Activated T-cell treated with anti-CD3 and anti-CD28 coated beads, Interleukin-2, amount 50 U/mL, for 72 hours (primary cell): ENCODE measurements at regions not wholly inside any gene's neighbourhood (a gene's known extent, or its start where the extent isn't known, plus 50 kb on each side); places are given as distances from the start of the nearest gene placed in this dataset.
"Not testable (repeated sequence)": the region's sequence is repeated elsewhere in the genome, so short reads cannot be mapped to it uniquely, and the experiment has no call there.

Source experiments
- ATAC-seq, 2 donors: fragments of 150-1000 bp; cut with Tn5 transposase; replicated peaks in 1 of 2; 2 replicates each; pipeline ENCODE4 v1.10.0; 2021; ENCODE audit warnings: moderate library complexity in 2 of 2, mild to moderate bottlenecking in 1 of 2
- DNase-seq, 2 donors: peaks; one replicate each; pipeline ENCODE4 v3.0.0; 2021 to 2022; ENCODE audit warnings: mixed read lengths in 1 of 2
- H3K27ac Mint-ChIP-seq: one replicate; pipeline ENCODE4 v1.8.0; 2022; ENCODE audit warnings: mild to moderate bottlenecking, moderate library complexity, mixed read lengths
- H3K27me3 Mint-ChIP-seq: one replicate; pipeline ENCODE4 v1.8.0; 2022; ENCODE audit warnings: low read depth, mixed read lengths
- H3K36me3 Mint-ChIP-seq, 2 donors: one replicate each; pipeline ENCODE4 v1.8.0; 2022; ENCODE audit warnings: mixed read lengths in 2 of 2, mild to moderate bottlenecking in 1 of 2; ENCODE audit not compliant: insufficient read depth in 2 of 2
- H3K4me1 Mint-ChIP-seq: one replicate; pipeline ENCODE4 v1.8.0; 2022; ENCODE audit warnings: low read depth, mixed read lengths
- H3K4me3 Mint-ChIP-seq, 2 donors: one replicate each; pipeline ENCODE4 v1.8.0; 2022; ENCODE audit warnings: mild to moderate bottlenecking in 2 of 2, mixed read lengths in 2 of 2, moderate library complexity in 2 of 2
- H3K9me3 Mint-ChIP-seq, 2 donors: one replicate each; pipeline ENCODE4 v1.8.0; 2022; ENCODE audit warnings: mixed read lengths in 2 of 2

DNA sequence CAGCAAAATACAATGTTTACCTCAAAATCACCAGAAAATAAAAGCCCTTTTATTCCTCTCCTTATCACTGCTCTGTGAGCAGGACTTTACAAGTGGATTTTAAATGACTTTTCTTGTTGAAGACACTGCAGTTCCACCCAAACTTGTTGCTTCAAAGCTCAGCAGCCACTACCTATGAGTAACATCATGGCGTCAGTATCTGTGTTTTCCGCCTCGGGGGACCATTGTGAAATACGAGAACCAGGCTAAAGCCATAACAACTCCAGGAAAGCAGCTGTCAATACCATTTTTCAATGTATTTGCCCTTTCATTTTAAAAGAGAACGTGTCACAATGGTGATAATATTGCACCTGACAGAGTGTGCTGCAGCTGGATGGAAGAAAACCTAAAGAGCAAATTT lies 284.0 kb upstream of the RNF32 start:
- DNase-seq (no peak), ATAC-seq (no peak)
- H3K27ac Mint-ChIP-seq, result no peak overlapping the region
- no peak overlapping the region for H3K4me3 Mint-ChIP-seq
- peaks cover 7% of the 10 kb centered on the region for H3K27me3 Mint-ChIP-seq
- no peaks in the 10 kb centered on the region for H3K4me1 Mint-ChIP-seq
- H3K36me3 Mint-ChIP-seq, result no peaks in the 10 kb centered on the region
- H3K9me3 Mint-ChIP-seq, result no peaks in the 10 kb centered on the region

DNA sequence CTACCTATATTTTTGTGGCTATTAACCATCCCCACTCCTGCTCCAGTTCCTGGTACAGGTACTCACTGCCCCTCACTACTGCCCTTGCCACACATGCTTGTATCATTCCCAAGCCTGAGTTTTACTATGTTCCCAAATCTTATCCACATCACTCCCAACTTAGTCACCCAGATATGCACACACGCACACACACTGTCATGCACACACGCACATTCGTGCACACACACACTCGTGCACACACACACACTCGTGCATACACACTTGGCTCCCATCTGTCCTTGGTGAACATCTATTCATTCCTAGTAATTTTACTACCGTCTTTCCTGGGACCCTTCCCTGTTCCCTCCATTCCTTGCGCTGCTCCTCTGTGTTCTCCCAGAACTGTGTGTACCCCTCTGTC lies 287.2 kb upstream of the RNF32 start:
- Mint-ChIP-seq H3K4me3 (no peak overlapping the region), H3K27ac (no peak overlapping the region), H3K4me1 (no peaks in the 10 kb centered on the region), H3K27me3 (peaks cover 7% of the 10 kb centered on the region), H3K9me3 (no peaks in the 10 kb centered on the region), H3K36me3 (no peaks in the 10 kb centered on the region)
- DNase-seq, result no peak
- no peak for ATAC-seq

DNA sequence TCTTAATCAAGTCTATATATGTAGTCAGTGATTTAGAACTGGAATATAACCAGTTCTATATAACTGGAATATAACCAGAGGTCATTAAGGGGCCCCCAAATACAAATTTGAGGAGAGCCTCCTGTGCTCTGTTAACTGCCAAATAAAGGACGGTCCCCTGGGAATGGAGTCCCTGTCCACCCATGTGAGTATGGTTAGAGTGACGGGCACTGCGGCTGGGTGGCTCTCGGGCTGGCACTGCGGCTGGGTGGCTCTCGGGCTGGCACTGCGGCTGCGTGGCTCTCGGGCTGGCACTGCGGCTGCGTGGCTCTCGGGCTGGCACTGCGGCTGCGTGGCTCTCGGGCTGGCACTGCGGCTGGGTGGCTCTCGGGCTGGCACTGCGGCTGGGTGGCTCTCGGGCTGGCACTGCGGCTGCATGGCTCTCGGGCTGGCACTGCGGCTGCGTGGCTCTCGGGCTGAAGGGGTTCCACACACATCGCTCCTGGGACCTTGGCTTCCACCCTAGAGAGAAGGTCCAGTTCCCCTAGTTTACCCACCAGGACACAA lies 292.8 kb upstream of the RNF32 start:
- H3K4me1 Mint-ChIP-seq, H3K27ac Mint-ChIP-seq, H3K27me3 Mint-ChIP-seq: not testable (repeated sequence)

DNA sequence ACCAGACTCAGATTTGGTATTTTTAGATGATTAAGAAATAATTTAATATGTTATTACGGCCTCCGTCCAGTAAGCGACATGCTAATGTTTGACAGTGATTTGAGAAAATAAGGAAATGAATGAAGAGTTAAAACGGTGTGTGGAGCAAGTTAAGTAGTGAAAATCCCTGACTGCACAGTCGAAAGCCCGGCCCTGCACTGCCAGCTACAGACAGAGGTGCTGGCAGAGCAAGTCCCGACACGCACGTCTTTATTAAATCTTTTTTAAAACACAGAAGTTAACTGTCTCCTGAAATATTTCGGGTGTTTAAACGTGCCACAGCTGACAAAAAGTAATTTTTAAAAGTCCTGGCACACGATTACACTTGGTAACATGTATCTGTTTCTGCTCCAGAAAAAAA lies 293.4 kb upstream of the RNF32 start:
- ATAC-seq, result no peak
- no peak for DNase-seq
- no peaks in the 10 kb centered on the region for H3K36me3 Mint-ChIP-seq
- no peaks in the 10 kb centered on the region for H3K9me3 Mint-ChIP-seq
- no peaks in the 10 kb centered on the region for H3K4me1 Mint-ChIP-seq
- H3K27me3 Mint-ChIP-seq, result no peaks in the 10 kb centered on the region
- no peak overlapping the region for H3K4me3 Mint-ChIP-seq
- no peak overlapping the region for H3K27ac Mint-ChIP-seq

More for the DNA sequence above, 292.8 kb upstream of the RNF32 start:
- not testable (repeated sequence) for DNase-seq, H3K4me3 Mint-ChIP-seq, H3K9me3 Mint-ChIP-seq, ATAC-seq, H3K36me3 Mint-ChIP-seq

DNA sequence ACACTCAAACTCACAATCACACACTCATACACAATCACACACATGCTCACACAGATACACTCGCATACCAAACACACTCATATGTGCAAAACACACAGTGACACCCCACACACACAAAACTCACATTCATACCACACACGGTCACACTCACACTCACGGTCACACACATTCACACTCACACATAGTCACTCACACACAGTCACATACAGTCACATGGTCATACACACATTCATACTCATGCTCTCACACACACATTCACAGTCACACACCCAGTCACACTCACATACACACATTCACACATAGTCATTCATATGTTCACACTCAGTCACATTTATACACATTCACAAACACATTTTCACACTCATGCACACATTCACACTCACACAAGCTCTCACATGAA lies 296.0 kb upstream of the RNF32 start:
- H3K36me3 Mint-ChIP-seq, result no peaks in the 10 kb centered on the region
- no peaks in the 10 kb centered on the region for H3K27me3 Mint-ChIP-seq
- H3K9me3 Mint-ChIP-seq, result no peaks in the 10 kb centered on the region
- no peak for ATAC-seq
- no peaks in the 10 kb centered on the region for H3K4me1 Mint-ChIP-seq
- no peak overlapping the region for H3K27ac Mint-ChIP-seq
- no peak overlapping the region for H3K4me3 Mint-ChIP-seq
- no peak for DNase-seq

DNA sequence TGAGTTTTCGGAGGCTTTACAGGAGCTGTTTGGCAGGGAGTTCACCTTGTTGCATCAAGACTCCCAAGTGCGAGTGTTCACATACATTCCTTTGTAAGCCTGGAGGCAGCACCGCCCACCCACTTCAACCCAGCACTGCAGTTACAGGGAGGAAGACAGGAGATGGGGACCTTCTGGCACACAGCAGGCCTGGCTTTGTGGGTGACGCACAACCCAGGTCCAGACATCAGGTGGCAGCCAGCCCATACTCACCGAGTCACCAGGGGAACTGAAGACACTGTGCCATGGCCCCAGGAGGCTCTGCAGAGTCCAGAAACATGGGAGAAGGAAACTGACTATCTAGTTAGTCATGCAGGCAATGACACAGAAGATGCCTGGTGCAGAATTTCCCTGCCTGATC lies 305.9 kb upstream of the RNF32 start:
- Mint-ChIP-seq H3K4me3 (no peak overlapping the region), H3K27ac (no peak overlapping the region), H3K9me3 (no peaks in the 10 kb centered on the region), H3K4me1 (no peaks in the 10 kb centered on the region), H3K36me3 (no peaks in the 10 kb centered on the region), H3K27me3 (no peaks in the 10 kb centered on the region)
- ATAC-seq, result peak; percentile 27 to 66
- no peak for DNase-seq

DNA sequence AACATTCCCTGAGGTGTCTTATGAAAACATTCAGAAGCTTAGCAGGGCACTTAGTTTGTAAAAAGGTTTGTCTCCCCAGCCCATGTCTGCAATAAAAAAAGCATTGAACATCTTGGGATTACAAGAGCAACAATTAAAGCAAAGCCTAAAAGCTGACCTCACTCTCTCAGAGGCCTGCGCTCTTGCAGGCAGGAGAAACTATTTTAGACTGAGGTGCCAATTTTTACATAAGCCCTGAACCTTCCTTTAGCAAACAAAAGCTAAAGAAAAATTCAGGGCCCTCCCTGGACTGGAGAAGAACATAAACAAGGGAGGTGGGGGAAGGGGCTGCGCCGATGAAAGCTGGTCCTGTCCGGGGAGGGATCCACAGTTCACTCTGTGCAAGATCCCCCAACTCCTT lies 312.7 kb upstream of the RNF32 start:
- no peak overlapping the region for H3K4me3 Mint-ChIP-seq
- ATAC-seq (no peak), DNase-seq (no peak)
- H3K4me1 Mint-ChIP-seq, result no peaks in the 10 kb centered on the region
- H3K36me3 Mint-ChIP-seq, result no peaks in the 10 kb centered on the region
- H3K9me3 Mint-ChIP-seq, result peaks cover 0 to 2% of the 10 kb centered on the region in 2 donors
- peaks cover 9% of the 10 kb centered on the region for H3K27me3 Mint-ChIP-seq
- H3K27ac Mint-ChIP-seq, result no peak overlapping the region

DNA sequence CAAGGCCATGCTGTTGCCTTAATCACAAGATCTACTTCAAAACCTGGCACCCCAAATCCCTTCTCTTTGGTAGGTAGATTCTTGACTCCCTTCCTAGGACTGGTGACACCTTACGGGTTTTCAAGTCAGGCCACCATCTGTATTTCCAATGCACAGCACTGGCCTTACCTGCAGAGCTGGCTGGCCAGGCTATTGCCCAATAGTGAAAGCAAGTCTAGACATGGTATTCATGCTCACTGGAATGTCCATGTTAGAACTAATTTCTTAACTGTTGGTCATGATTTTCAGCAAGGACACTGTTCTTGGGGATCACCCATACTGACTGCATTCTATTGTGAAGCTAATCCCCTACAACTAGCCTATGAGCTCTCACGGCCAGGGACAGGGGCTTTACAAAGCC lies 313.1 kb upstream of the RNF32 start:
- Mint-ChIP-seq H3K9me3 (peaks cover 0 to 2% of the 10 kb centered on the region in 2 donors), H3K36me3 (no peaks in the 10 kb centered on the region), H3K27ac (no peak overlapping the region), H3K27me3 (peaks cover 9% of the 10 kb centered on the region), H3K4me1 (no peaks in the 10 kb centered on the region), H3K4me3 (no peak overlapping the region)
- no peak for ATAC-seq
- no peak for DNase-seq

DNA sequence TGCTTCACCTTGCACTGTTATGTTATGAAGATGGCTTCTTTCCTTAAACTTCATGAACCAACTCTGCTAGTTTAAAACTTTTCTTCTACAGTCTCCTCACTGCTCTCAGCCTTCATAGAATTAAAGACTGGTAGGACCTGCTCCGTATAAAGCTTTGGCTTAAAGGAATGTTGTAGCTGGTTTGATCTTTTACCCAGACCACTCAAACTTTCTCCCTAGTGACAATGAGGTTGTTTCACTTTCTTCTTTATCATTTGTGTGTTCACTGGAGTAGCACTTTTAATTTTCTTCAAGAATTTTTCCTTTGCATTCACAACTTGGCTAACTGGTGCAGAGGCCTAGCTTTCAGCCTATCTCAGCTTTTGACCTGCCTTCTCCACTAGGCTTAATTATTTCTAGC lies 316.4 kb upstream of the RNF32 start:
- DNase-seq, result no peak
- no peak for ATAC-seq
- H3K4me1 Mint-ChIP-seq, result no peaks in the 10 kb centered on the region
- H3K27ac Mint-ChIP-seq, result no peak overlapping the region
- H3K9me3 Mint-ChIP-seq, result peaks cover 2 to 3% of the 10 kb centered on the region in 2 donors
- peaks cover 14% of the 10 kb centered on the region for H3K27me3 Mint-ChIP-seq
- H3K36me3 Mint-ChIP-seq, result peaks cover 0 to 2% of the 10 kb centered on the region in 2 donors
- no peak overlapping the region for H3K4me3 Mint-ChIP-seq

DNA sequence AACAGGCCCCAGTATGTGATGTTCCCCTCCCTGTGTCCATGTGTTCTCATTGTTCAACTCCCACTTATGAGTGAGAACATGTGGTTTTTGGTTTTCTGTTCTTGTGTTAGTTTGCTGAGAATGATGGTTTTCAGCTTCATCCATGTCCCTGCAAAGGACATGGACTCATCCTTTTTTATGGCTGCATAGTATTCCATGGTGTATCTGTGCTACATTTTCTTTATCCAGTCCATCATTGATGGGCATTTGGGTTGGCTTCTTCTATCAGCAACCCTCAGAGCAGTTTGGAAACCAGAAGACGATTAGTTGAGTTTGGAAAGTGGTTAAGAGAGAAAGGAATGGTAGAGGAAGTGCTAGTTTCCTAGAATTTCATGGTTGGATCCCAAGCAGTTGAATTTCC lies 319.1 kb upstream of the RNF32 start:
- peaks cover 14% of the 10 kb centered on the region for H3K27me3 Mint-ChIP-seq
- not testable (repeated sequence) for H3K27ac Mint-ChIP-seq, H3K4me1 Mint-ChIP-seq, H3K36me3 Mint-ChIP-seq, ATAC-seq, H3K4me3 Mint-ChIP-seq, DNase-seq, H3K9me3 Mint-ChIP-seq

DNA sequence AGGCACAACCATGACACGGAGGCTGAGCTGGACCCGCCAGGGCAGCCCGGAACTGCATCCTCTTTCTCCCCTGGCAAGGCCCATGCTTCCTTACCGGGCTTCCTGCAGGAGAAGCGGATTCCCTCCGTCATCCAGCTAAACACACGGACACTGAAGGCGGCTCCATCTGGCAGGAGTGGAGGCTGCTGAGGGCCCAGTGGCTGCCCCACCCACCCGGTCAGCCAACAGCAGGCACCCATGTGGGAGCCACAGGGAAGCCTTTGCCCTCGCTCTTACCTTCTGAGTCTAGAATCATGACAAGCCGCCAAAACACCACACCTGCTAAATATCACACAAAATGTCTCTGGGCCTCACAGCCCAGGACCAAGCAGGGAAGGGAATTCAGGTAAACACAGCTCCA lies 321.6 kb upstream of the RNF32 start:
- peaks cover 2% of the 10 kb centered on the region in 2 donors for H3K36me3 Mint-ChIP-seq
- H3K9me3 Mint-ChIP-seq, result peaks cover 1 to 10% of the 10 kb centered on the region in 2 donors
- ATAC-seq (no peak), DNase-seq (no peak)
- no peaks in the 10 kb centered on the region for H3K4me1 Mint-ChIP-seq
- H3K27ac Mint-ChIP-seq, result no peak overlapping the region
- H3K27me3 Mint-ChIP-seq, result peaks cover 6% of the 10 kb centered on the region
- no peak overlapping the region for H3K4me3 Mint-ChIP-seq

DNA sequence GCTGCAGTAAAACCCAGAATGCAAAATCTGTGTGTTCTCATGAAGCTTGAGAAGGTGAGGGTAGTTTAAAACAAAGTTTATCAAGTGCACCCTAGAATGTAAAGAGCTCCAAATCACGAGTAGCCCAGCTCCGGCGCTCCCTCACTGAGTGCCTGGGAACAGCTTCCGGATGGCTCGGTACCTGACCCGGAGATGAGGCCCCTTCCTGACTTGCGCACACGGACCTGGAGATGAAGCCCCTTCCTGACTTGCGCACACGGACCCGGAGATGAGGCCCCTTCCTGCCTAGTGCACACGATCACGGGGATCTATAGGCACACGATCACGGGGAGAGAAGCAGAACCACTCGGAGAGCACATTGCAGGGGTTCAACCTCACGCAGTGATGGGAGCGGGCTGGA lies 322.1 kb upstream of the RNF32 start:
- peaks cover 5% of the 10 kb centered on the region for H3K27me3 Mint-ChIP-seq
- H3K9me3 Mint-ChIP-seq, result peaks cover 1 to 10% of the 10 kb centered on the region in 2 donors
- peaks cover 2% of the 10 kb centered on the region in 2 donors for H3K36me3 Mint-ChIP-seq
- no peak overlapping the region for H3K27ac Mint-ChIP-seq
- ATAC-seq (no peak), DNase-seq (no peak)
- no peaks in the 10 kb centered on the region for H3K4me1 Mint-ChIP-seq
- H3K4me3 Mint-ChIP-seq, result no peak overlapping the region

DNA sequence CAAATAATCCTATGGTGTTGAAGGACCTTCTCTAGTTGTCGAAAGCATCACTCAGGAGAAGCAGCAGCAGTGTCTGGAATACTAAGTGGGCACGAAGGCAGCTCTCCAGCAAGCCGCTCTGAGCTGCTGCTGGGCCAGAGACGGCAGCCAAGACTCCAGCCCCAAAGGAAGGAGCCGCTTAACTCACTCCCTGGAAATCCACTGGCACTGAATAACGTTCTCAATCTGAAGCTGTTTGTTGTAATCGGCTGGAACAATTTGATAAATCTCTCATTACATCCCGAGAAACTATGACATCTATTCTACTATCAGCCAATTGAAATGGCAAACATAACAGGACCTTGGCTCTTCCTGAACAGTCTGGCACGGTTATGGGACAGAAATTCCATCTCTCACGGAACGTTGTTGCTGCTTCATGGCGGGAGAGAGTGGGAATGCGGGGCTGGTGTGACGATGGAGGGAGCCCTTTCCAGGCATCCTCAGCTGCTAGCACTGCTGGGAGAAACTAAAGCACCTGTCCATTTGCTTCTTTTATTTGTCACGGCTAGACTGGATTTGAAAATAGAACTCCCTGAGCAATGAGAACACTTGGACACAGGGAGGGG lies 331.5 kb upstream of the RNF32 start:
- Mint-ChIP-seq H3K9me3 (no peaks in the 10 kb centered on the region), H3K4me3 (no peak overlapping the region), H3K36me3 (no peaks in the 10 kb centered on the region), H3K27ac (no peak overlapping the region), H3K27me3 (no peaks in the 10 kb centered on the region), H3K4me1 (no peaks in the 10 kb centered on the region)
- DNase-seq (no peak), ATAC-seq (no peak)

DNA sequence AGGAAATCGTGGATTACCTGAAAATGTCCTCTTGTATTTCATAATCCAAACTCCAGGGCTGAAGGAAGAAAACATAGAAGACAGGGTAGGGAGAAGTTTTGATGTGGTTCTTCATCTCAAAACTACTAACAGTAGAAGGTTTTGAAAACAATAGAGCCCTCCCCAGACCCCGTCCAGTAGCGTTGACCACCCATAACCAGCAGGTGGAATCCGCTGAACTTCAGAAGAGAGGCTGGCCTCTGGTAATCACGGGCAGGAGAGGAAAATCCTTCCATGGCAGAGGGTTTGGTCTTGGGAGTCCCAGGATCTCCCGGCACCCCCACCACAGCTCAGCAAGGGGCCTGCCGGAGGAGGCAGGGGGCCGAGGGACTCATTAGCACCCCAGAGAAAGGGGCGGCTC lies 333.4 kb upstream of the RNF32 start:
- Mint-ChIP-seq H3K27ac (no peak overlapping the region), H3K4me1 (no peaks in the 10 kb centered on the region), H3K27me3 (no peaks in the 10 kb centered on the region), H3K9me3 (no peaks in the 10 kb centered on the region), H3K36me3 (no peaks in the 10 kb centered on the region), H3K4me3 (no peak overlapping the region)
- DNase-seq (no peak), ATAC-seq (no peak)
